Cardiac septum (tissue), 1 donor: ENCODE measurements at regions not wholly inside any gene's neighbourhood (a gene's known extent, or its start where the extent isn't known, plus 50 kb on each side); places are given as distances from the start of the nearest gene placed in this dataset.
"Not testable (repeated sequence)": the region's sequence is repeated elsewhere in the genome, so short reads cannot be mapped to it uniquely, and the experiment has no call there.

ENCODE experiments used
- DNase-seq: peaks from one replicate; pipeline ENCODE4 v3.0.0-alpha.2; 2020; ENCODE audit warnings: low spot score
- intact Hi-C: fragments of 100-400 bp; cut with DNase I; formaldehyde crosslinking; loops from one replicate; pipeline ENCODE4 v1.14.0; 2022
- donor health status: DM: no; HTN: no; CAD: no.

DNA sequence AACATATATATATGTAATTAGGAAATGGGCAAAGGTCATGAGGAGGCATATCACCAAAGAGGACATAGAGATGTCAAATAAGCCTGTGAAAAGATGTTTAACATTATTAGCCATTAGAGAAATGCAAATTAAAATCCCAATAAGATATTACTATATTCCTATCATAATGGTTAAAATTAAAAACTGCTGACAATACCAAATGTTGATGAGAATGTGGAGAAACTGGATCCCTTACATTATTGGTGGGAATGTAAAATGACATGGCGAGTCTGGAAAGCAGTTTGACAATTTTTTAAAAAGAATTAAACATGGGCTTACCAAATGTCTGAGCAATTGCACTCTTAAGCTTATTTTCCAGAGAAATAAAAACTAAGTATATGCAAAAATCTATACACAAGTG lies 1821.6 kb upstream of the C9orf72 start:
- no peak for DNase-seq
- intact Hi-C loops, result no loop called here

DNA sequence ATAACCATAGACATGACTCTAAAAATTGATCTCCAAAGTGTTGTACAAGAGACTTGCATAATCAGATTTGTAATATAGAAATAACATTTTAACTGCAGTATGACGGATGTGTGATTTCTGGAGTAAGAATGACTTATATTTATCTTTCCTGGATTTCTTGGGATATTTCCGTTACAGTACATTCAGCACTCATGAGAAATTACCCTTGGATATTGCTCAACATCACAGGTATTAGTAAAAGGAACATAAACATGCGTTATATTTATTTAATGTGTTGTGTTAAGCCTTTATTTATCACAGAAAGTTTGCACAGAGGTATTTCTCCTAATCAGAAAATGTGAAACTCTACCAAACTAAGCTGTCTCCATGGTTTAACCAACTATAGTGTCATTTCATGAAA lies 1823.9 kb upstream of the C9orf72 start:
- no peak for DNase-seq
- intact Hi-C loops, result no loop called here

DNA sequence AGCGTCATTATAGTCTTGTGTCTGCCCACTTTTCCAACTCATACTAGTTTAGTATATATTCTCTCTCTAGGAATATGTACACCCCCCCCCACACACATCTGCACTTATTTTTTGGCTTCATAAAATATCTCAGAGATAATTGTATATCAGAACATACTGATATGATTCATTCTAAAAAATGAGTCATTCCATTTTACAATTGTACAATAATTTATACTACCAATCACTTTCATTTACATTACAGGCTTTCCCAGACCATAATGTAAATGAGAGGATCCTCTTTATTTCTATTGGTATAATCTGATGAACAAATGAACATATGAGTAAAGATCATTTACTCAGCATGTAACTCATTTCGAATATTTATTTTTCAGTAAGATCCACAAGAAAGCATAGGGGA lies 1842.9 kb upstream of the C9orf72 start:
- no peak for DNase-seq
- intact Hi-C loops, result no loop called here

DNA sequence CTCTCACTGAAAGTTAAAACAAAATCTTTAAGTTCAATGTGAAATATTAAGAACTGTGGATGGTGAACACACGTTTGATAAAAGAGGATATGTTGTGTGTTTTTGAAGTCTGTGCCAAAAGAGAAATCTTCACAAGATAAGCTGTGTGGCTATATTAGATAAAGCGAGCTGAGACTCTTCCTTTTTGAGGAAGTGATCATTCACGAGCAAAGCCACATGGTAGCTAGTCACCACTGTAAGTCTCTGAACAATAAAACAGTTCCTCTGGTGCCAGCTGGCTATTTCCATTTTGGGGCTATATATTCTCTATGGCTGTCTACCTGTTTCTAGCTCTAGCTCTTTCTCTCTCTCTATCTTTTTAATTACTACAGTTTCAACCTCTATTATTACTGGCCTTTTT lies 1849.2 kb upstream of the C9orf72 start:
- DNase-seq, result no peak
- intact Hi-C loops, result no loop called here

DNA sequence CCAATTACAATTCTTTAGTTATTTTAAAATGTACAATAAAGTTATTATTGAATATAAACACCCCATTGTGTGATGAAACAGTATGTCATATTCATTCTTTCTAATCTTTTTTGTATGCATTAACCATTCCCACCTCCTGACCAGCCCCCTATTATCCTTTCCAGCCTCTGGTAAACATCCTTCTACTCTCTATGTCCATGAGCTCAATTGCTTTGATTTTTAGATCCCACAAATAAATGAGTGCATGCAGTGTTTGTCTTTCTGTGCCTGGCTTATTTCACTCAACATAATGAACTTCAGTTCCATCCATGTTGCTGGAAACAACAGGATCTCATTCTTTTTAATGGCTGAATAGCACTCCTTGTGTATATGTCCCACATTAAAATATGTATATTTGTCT lies 1858.9 kb upstream of the C9orf72 start:
- intact Hi-C loops, result no loop called here
- DNase-seq, result no peak

DNA sequence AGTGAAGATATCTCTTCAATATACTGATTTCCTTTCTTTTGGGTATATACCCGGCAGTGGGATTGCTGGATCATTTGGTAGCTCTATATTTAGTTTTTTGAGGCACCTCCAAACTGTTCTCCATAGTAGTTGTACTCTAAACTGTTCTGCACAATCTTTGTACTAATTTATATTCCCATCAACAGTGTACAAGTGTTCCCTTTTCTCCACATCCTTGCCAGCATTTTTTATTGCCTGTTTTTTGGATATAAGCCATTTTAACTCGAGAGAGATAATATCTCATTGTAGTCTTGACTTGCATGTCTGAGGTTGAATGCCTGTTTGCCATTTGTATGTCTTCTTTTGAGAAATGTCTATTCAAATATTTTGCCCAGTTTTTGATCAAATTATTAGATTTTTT lies 1859.4 kb upstream of the C9orf72 start:
- DNase-seq, intact Hi-C loops: not testable (repeated sequence)

DNA sequence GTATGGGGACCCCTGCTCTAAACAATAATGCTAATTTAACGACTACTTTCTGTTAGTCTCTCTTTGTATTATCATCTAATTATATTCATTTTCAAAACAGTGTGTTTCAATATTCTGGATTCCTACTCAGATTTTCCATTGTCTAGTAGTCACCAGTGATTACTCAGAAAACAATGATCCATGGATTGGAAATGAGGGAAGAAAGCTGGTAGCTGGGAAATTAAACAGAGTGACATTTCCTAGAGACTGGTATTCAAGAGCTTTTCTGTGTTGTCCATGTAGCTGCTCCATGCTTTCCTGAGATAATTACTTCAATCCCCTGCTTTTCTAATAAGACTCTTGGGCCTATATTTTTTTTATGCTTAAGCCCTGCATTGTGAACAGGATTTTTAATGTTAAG lies 1862.1 kb upstream of the C9orf72 start:
- intact Hi-C loops, result no loop called here
- DNase-seq, result no peak

DNA sequence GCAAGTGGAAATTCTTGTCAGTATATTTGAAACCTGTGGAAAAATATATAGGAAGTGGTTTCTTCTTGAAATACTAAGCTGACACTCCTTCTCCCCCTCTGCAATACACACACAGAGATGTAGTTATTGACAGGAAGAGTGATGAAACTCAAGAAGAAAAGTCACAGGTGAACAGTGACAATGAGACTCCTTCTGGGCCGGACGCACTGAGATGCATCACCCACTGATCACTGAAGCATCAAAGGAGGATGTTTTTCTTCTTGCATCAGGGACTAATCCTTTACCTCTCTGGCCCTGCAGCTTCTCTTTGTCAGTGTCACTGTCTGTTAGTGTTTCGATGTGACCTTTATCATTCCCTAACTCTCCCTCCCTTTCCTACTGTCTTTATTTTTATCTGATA lies 1864.2 kb upstream of the C9orf72 start:
- no peak for DNase-seq
- intact Hi-C loops, result no loop called here

DNA sequence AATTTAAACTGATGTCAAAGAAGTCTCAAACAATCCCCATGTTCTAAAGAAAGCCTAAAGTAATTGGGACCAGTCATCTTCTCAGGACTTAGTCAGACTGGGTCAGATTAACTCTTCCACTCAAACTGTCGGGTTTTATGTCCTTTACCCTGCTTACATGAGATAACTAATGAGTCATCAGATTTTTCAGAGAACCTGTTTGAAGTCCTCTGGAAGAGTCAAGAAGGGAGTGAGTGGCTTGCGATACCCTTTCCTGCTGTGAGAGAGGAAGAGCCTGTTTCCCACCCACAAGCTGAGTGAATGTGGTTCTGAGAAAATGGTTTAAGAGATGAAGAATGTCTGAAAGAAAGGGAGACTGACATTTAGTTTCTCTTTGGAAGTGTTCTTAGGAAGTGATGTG lies 1866.7 kb upstream of the C9orf72 start:
- intact Hi-C loops, result no loop called here
- no peak for DNase-seq

DNA sequence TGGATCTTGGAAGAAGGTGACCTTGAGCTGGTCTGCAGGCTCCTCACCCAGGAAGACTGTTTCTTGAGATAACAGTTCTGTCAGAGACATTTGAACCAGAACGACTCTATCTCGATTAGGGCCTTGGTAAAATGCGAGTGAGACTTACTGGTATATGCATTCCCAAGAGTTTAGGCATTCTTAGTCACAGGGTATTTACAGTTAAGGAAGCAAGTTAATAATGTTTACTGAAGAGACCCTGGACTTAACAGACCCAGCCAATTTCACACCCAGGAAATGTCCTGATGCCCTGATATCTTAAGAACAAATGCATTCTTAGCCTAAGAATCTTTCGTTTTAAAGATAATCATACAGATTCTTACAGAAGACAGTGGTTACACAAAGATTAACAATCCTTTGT lies 1867.2 kb upstream of the C9orf72 start:
- intact Hi-C loops, result no loop called here
- no peak for DNase-seq

DNA sequence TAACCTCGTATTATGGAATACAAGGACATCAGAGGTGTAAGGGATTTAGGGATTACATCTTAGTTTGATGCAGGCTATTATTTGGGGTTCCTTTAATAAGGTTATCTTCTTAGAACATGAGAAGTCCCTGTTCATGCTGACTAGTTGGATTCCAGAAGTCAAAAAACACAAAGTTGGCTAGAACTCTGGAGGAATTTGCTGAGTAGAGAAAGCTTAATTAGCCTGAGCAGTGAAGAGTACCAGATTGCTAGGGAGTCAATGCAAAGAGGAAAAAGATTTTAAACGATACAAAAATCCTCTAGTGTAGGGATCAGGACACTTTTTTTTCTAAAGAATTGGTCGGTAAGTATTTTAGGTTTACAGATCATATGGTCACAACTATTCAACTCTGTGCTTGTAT lies 1872.5 kb upstream of the C9orf72 start:
- no peak for DNase-seq
- intact Hi-C loops, result no loop called here

DNA sequence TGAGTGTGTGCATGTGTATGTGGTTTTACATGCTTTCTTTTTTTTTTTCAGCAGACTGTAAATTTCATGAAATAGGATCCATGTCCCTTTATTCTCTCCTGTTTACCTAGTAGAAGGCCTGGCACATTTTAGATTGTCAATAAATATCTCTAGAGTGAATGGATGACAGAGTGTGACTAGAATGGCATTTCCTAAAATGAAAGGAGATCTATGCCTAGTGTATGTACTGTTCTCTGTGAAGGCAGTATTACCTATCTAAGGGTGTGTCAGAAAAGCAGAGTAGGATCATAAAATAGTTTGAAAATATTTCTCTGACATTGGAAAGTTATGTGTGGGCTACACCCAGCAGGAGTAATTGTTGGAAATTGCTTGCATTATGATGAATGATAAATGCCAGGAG lies 1876.0 kb upstream of the C9orf72 start:
- intact Hi-C loops, result no loop called here
- DNase-seq, result no peak

DNA sequence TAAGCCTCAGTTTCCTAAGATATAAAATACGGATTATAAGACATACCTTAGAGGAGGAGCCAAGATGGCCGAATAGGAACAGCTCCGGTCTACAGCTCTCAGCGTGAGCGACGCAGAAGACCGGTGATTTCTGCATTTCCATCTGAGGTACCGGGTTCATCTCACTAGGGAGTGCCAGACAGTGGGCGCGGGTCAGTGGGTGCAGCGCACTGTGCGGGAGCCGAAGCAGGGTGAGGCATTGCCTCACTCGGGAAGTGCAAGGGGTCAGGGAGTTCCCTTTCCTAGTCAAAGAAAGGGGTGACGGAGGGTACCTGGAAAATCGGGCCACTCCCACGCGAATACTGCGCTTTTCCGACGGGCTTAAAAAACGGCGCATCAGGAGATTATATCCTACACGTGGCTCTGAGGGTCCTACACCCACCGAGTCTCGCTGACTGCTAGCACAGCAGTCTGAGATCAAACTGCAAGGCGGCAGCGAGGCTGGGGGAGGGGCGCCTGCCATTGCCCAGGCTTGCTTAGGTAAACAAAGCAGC lies 1877.1 kb upstream of the C9orf72 start:
- DNase-seq, intact Hi-C loops: not testable (repeated sequence)

DNA sequence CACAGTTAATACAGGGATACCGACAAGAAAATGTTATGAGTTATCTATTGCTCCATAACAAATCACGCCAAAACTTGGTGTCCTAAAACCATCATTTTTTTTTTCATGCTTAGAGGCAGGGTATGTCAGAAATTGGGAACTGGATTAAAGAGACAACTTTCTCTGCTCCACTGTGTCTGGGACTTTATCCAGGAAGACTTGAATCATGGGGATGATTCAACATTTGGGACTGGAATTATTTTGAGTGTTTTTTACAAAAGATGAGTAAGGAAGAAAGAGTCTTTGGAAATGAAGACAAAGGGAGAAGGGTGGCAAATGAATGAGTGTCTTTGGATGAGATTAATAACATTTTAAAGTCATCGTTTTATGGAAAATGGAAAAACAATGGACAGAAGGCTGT lies 1883.7 kb upstream of the C9orf72 start:
- intact Hi-C loops, result no loop called here

DNA sequence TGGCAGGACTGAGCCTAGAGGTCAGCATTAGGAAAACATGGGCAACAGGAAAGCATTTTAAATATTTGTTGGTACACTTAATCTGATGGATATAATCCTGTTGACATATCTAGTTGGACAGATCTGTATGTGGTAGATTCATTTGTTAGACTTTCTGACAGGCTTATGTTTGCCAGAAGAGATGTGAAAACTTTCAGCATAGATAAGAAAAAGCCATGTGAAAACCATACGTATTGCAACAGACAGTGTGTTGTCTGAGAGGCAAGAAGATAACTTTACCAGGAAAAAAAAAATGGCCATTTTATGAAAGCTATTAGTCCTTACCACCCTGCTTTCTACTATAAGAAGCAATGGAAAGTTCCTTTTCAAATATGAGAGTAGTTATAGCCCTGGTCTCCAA lies 1902.2 kb upstream of the C9orf72 start:
- DNase-seq, result no peak
- intact Hi-C loops, result no loop called here

More for the DNA sequence above, 1883.7 kb upstream of the C9orf72 start:
- no peak for DNase-seq

DNA sequence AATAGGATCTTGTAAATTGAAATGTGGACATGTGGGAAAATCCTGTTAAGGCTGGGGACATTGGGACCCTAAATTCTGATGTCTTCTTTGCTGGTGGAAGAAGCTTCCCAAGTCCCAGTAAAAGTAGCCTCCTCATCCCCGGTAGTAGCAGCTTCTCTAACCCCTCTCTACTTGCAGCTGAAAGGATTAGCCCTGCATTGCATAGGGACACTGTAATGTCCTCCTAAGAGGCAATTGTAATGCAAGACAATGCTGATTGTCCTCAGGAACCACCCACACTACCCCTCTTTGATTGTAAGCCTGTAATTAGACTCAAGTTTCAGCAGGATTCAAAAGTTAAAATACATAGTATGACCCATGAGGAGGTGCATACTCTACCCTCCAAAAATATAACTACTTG lies 1938.4 kb upstream of the C9orf72 start:
- intact Hi-C loops, result no loop called here

DNA sequence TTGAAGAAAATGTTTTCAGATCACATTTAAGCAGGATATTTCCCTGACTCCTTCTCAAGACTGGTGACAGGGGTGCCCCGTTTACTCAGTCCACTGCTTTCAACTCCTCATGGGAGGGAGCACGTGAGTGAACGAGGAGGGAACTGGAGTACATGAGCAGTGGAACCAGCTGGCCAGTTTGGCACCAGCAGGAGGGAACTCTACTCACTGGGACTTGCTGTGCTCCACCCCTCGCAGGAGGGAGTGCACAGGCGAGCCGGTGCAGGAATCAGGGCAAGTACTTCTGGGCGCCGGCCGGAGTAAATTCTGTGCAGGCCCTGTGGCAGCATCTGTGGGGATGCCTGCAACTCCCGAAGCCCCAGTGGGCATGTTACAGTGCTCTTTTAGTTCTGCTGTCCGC lies 1941.1 kb upstream of the C9orf72 start:
- no peak for DNase-seq
- intact Hi-C loops, result no loop called here

More for the DNA sequence above, 1938.4 kb upstream of the C9orf72 start:
- no peak for DNase-seq

DNA sequence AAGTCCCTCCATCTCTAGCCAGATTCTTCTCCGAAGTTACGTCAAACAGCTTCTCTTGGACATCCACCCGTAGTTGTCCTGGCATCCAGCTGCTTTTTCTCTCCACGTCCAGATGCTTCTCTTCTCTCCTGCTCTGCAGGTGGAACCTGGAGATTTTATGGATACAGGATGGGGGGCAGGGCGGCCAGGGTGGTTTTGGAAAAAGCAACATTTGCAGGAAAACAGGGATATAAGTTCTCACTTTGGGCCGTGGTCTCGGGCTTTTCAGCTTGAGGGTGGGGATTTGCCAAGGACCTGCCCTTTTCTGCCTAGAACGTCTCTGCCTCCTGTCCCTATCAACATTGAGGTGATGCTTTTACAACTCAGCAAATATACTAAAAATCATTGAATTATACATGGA lies 1941.6 kb upstream of the C9orf72 start:
- no peak for DNase-seq
- intact Hi-C loops, result no loop called here

DNA sequence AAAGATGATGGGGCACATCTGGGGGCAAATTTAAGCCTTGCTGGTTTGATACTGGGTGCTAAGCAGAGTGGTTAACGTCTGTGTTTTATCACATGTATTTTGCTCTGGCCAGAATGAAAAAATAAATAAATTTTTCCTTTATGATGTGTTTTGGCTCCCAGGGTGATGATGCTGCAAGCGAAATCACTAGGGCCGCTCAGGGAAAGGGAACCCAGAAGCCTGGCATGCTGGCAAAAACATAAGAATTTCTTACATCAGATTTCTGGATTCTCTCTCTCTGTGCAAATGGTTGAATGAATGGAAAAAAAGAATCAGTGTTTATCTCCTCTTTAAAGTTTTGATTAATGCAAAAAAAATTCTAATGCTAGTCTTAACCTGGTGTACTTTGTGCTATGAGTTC lies 1975.2 kb upstream of the C9orf72 start:
- intact Hi-C loops, result no loop called here
- DNase-seq, result no peak

DNA sequence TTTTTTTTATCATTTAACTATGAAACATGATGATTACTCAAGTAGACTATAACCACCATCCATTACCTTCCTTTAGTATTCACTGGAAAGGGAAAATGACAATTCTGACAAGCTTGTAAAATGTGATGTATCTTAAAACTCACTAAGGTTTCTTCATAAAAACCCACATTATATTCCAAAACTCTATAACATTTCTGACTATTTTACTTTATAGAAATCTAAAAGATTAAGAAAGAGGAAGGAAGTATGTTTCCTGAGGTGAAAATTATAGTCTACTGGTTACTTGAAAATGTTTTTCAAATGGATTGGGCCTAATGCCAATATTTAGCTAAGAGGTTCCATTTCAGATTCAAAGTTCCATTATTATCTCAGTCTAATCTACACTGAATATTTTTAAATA lies 1982.2 kb upstream of the C9orf72 start:
- DNase-seq, result no peak
- intact Hi-C loops, result no loop called here

DNA sequence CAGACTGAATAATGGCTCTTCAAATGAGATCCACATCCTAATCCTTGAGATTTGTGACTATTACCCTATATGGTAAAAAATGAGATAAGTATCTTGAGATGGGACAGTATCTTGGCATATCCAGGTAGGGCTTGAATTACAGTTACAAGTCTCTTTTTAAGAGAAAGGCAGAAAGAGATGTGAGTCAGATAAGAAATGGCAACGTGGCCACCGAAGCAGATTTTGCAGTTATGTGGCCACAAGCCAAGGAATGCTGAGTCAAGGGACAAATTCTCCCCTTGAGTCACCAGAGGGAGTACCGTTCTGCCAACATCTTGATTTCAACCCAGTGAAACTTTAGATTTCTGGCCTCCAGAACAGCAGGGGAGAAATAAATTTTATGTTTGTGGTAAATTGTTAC lies 1983.0 kb upstream of the C9orf72 start:
- intact Hi-C loops, result no loop called here
- DNase-seq, result no peak

DNA sequence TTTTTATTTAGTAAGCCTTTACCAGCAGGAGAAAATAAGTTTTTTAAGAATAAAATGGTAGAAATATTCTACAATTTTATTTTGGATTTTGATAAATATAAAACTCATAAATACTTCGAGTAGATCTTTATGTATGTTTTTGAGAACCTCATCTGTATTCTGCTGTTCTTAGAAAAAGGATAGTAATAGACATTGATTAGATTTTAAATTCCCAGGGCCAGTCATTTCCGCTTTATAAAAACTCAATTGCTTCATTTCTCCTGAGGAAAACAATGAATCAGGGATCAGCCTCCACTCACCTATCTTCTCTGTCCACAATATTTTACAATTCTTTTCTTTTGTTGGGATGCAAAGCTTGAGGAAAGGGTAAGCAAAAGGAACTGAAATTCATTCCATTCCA lies 1983.5 kb upstream of the C9orf72 start:
- intact Hi-C loops, result no loop called here

DNA sequence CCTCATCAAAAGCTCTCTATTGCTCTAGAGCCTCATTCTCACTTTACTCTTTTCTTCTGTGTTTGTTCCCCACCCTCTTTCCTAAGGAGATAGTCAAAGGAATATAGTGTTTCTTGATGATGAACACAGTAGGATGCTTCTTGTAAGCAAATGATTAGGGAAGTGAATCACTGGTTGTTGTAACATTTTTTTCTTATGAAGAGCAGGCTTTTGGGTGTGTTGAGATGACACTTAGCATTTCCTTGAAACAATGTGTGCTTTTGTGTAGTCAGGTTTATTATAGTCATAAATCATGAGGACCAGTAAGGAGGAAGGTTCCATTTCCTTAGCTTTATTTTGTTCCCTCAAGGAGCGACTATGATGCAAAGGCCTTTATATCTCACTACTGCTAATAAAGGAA lies 1991.3 kb upstream of the C9orf72 start:
- DNase-seq, result no peak
- intact Hi-C loops, result no loop called here

More for the DNA sequence above, 1983.5 kb upstream of the C9orf72 start:
- DNase-seq, result no peak
